A673 (cell line): ENCODE measurements at regions not wholly inside any gene's neighbourhood (a gene's known extent, or its start where the extent isn't known, plus 50 kb on each side); places are given as distances from the start of the nearest gene placed in this dataset.

Experiments
- BruUV-seq: library from RNA; stranded (reverse); fragments of 400-500 nt; replicated peaks from 2 replicates; lab custom pipeline; 2021; lab: Mats Ljungman, UMichigan
- CTCF ChIA-PET: fragments of 300-600 bp; sonication (Branson Sonifier 250); formaldehyde crosslinking; loops from one replicate; lab custom pipeline; 2022; ENCODE audit warnings: antibody characterized with exemption; lab: Charles Lee
- POLR2A ChIA-PET: fragments of 300-600 bp; sonication (Branson Sonifier 250); formaldehyde crosslinking; loops from one replicate; lab custom pipeline; 2022; ENCODE audit warnings: antibody characterized with exemption; ENCODE audit not compliant: low non-redundant PET; lab: Charles Lee
- DNase-seq: peaks from one replicate; pipeline ENCODE4 v3.0.0-alpha.2; 2015; ENCODE audit warnings: low spot score
- H3K27ac ChIP-seq: fragments of 200-600 bp; sonication (generic); 2 replicates; pipeline ENCODE4 v1.5.1; 2016; ENCODE audit warnings: mixed run types, low read depth, mild to moderate bottlenecking, mixed read lengths, antibody characterized with exemption, low read length; ENCODE audit not compliant: poor library complexity, severe bottlenecking
- H3K27me3 ChIP-seq: fragments of 200-600 bp; sonication (generic); replicated peaks from 2 replicates; pipeline ENCODE4 v1.6.1; 2017; ENCODE audit warnings: mixed run types, low read depth, mild to moderate bottlenecking, mixed read lengths, antibody characterized with exemption, low read length; ENCODE audit not compliant: insufficient read depth, poor library complexity
- H3K36me3 ChIP-seq: fragments of 200-600 bp; sonication (generic); 2 replicates; pipeline ENCODE4 v1.6.1; 2016; ENCODE audit warnings: mixed run types, mild to moderate bottlenecking, mixed read lengths, antibody characterized with exemption, low read length; ENCODE audit not compliant: insufficient read depth, poor library complexity, severe bottlenecking
- H3K4me1 ChIP-seq: fragments of 200-600 bp; sonication (generic); 2 replicates; pipeline ENCODE4 v1.6.1; 2017; ENCODE audit warnings: mixed run types, mild to moderate bottlenecking, mixed read lengths, antibody characterized with exemption, low read length; ENCODE audit not compliant: insufficient read depth, poor library complexity, severe bottlenecking
- H3K4me3 ChIP-seq: fragments of 200-600 bp; sonication (generic); 2 replicates; pipeline ENCODE4 v1.5.1; 2016; ENCODE audit warnings: low read depth, mixed run types, mild to moderate bottlenecking, mixed read lengths, low read length; ENCODE audit not compliant: poor library complexity, severe bottlenecking
- H3K9me3 ChIP-seq: fragments of 200-600 bp; sonication (generic); 2 replicates; pipeline ENCODE4 v1.6.1; 2016; ENCODE audit warnings: mixed run types, low read depth, mild to moderate bottlenecking, mixed read lengths, antibody characterized with exemption, low read length; ENCODE audit not compliant: poor library complexity, severe bottlenecking
- CTCF ChIP-seq: fragments of 300-800, 200-600 bp; sonication (generic); conservative IDR thresholded peaks from 2 replicates; pipeline ENCODE4 v1.5.1; 2017; ENCODE audit warnings: low read depth, mild to moderate bottlenecking, antibody characterized with exemption, low read length, moderate library complexity, mixed read lengths
- EZH2 ChIP-seq: fragments of 200-600 bp; sonication (generic); IDR thresholded peaks from 2 replicates; pipeline ENCODE4 v1.6.1; 2017; ENCODE audit warnings: borderline replicate concordance, low read depth, mild to moderate bottlenecking, mixed read lengths, antibody characterized with exemption, low read length; ENCODE audit not compliant: poor library complexity, severe bottlenecking
- intact Hi-C: fragments of 100-400 bp; cut with micrococcal nuclease; formaldehyde crosslinking; loops from one replicate; pipeline ENCODE4 v1.10.0; 2022; ENCODE audit not compliant: unreplicated experiment

GRCh38 chr5:33167541-33167940 lies 273.2 kb upstream of the TARS1 start:
- no peak overlapping the region for H3K4me3 ChIP-seq
- TF ChIP-seq CTCF (no peak), EZH2 (no peak)
- H3K27ac ChIP-seq = no peak overlapping the region
- H3K4me1 ChIP-seq = no peaks in the 10 kb centered on the region
- no peaks in the 10 kb centered on the region for H3K36me3 ChIP-seq
- ChIA-PET POLR2A (no interaction called here), CTCF (no interaction called here)
- H3K27me3 ChIP-seq = no peaks in the 10 kb centered on the region
- no TSS peak for BruUV-seq
- DNase-seq = no peak
- H3K9me3 ChIP-seq = peaks cover 22% of the 10 kb centered on the region
- intact Hi-C loops = no loop called here

GRCh38 chr5:33170411-33170810 lies 270.4 kb upstream of the TARS1 start:
- BruUV-seq = no TSS peak
- TF ChIP-seq EZH2 (no peak), CTCF (no peak)
- intact Hi-C loops = no loop called here
- Histone ChIP-seq H3K27ac (no peak overlapping the region), H3K36me3 (no peaks in the 10 kb centered on the region), H3K4me3 (no peak overlapping the region), H3K4me1 (no peaks in the 10 kb centered on the region), H3K27me3 (no peaks in the 10 kb centered on the region), H3K9me3 (peaks cover 22% of the 10 kb centered on the region)
- CTCF ChIA-PET = interaction anchor here (0.6 kb wide), 1 partner anchor 323 kb away, joined by 3 read pairs; no protein-coding TSS in a partner anchor
- DNase-seq = no peak
- POLR2A ChIA-PET = no interaction called here

GRCh38 chr5:33174383-33174782 lies 266.4 kb upstream of the TARS1 start:
- Histone ChIP-seq H3K27me3 (no peaks in the 10 kb centered on the region), H3K4me1 (no peaks in the 10 kb centered on the region), H3K27ac (no peak overlapping the region), H3K36me3 (no peaks in the 10 kb centered on the region), H3K4me3 (no peak overlapping the region), H3K9me3 (peaks cover 17% of the 10 kb centered on the region)
- TF ChIP-seq CTCF (no peak), EZH2 (no peak)
- CTCF ChIA-PET = no interaction called here
- no peak for DNase-seq
- no TSS peak for BruUV-seq
- POLR2A ChIA-PET = no interaction called here
- intact Hi-C loops = no loop called here
